KMS-11 (cell line): ENCODE measurements at regions not wholly inside any gene's neighbourhood (a gene's known extent, or its start where the extent isn't known, plus 50 kb on each side); places are given as distances from the start of the nearest gene placed in this dataset.

ENCODE experiments used
- H2AFZ ChIP-seq: fragments of 200-600 bp; sonication (generic); 2 replicates; pipeline ENCODE4 v1.6.1; 2016; ENCODE audit warnings: antibody characterized with exemption, mixed run types, low read depth
- H3K27ac ChIP-seq: fragments of 200-600 bp; sonication (generic); 2 replicates; pipeline ENCODE4 v1.6.1; 2016; ENCODE audit warnings: mild to moderate bottlenecking, mixed run types
- H3K27me3 ChIP-seq: fragments of 200-600 bp; sonication (generic); 2 replicates; pipeline ENCODE4 v1.6.1; 2017; ENCODE audit warnings: mild to moderate bottlenecking, low read depth, mixed run types, moderate library complexity; ENCODE audit not compliant: insufficient read depth
- H3K36me3 ChIP-seq: fragments of 200-600 bp; sonication (generic); 2 replicates; pipeline ENCODE4 v1.6.1; 2017; ENCODE audit warnings: mild to moderate bottlenecking, mixed run types; ENCODE audit not compliant: insufficient read depth
- H3K4me1 ChIP-seq: fragments of 200-600 bp; sonication (generic); 2 replicates; pipeline ENCODE4 v1.6.1; 2016; ENCODE audit warnings: mild to moderate bottlenecking, low read depth, mixed run types; ENCODE audit not compliant: poor library complexity, severe bottlenecking
- H3K4me2 ChIP-seq: fragments of 200-600 bp; sonication (generic); 2 replicates; pipeline ENCODE4 v1.7.0; 2016; ENCODE audit warnings: mild to moderate bottlenecking, mixed run types
- H3K4me3 ChIP-seq: fragments of 200-600 bp; sonication (generic); IDR thresholded peaks from 2 replicates; pipeline ENCODE4 v1.6.1; 2017; ENCODE audit warnings: low read depth, low read length, mixed read lengths; ENCODE audit not compliant: insufficient read depth
- H3K79me2 ChIP-seq: fragments of 200-600 bp; sonication (generic); 2 replicates; pipeline ENCODE4 v1.6.1; 2016; ENCODE audit warnings: low read depth, mixed run types; ENCODE audit not compliant: insufficient read depth
- H3K9ac ChIP-seq: fragments of 200-600 bp; sonication (generic); 2 replicates; pipeline ENCODE4 v1.6.1; 2016; ENCODE audit warnings: mild to moderate bottlenecking, mixed run types
- H4K20me1 ChIP-seq: fragments of 200-600 bp; sonication (generic); 2 replicates; pipeline ENCODE4 v1.6.1; 2016; ENCODE audit warnings: mild to moderate bottlenecking, mixed run types; ENCODE audit not compliant: insufficient read depth
- CTCF ChIP-seq: fragments of 200-600 bp; sonication (generic); conservative IDR thresholded peaks from 2 replicates; pipeline ENCODE4 v1.6.1; 2017; ENCODE audit warnings: low read depth, mild to moderate bottlenecking, antibody characterized with exemption, low read length, moderate library complexity, mixed read lengths

GRCh38 chr11:120012245-120012644, 125.7 kb downstream of the TRIM29 start:
- TF ChIP-seq CTCF, result no peak
- Histone ChIP-seq H3K4me2 (no peak overlapping the region), H3K27me3 (no peaks in the 10 kb centered on the region), H3K9ac (no peak overlapping the region), H3K27ac (no peak overlapping the region), H4K20me1 (no peaks in the 10 kb centered on the region), H3K4me3 (no peak overlapping the region), H3K36me3 (no peaks in the 10 kb centered on the region), H2AFZ (no peak overlapping the region), H3K79me2 (no peaks in the 10 kb centered on the region), H3K4me1 (no peaks in the 10 kb centered on the region)

- Histone ChIP-seq H3K4me2 (no peak overlapping the region), H3K4me1 (no peaks in the 10 kb centered on the region), H3K36me3 (no peaks in the 10 kb centered on the region), H2AFZ (no peak overlapping the region), H3K27me3 (no peaks in the 10 kb centered on the region), H3K4me3 (no peak overlapping the region), H3K27ac (no peak overlapping the region), H3K9ac (no peak overlapping the region), H4K20me1 (no peaks in the 10 kb centered on the region), H3K79me2 (no peaks in the 10 kb centered on the region)
- TF ChIP-seq CTCF, result no peak
These were observed 126.1 kb downstream of the TRIM29 start for GRCh38 chr11:120011836-120012235.

- H4K20me1 ChIP-seq, result no peaks in the 10 kb centered on the region
- no peak overlapping the region for H2AFZ ChIP-seq
- H3K4me1 ChIP-seq, result no peaks in the 10 kb centered on the region
- H3K9ac ChIP-seq, result no peak overlapping the region
- H3K27me3 ChIP-seq, result no peaks in the 10 kb centered on the region
- H3K4me3 ChIP-seq, result no peak overlapping the region
- TF ChIP-seq CTCF, result no peak
- H3K79me2 ChIP-seq, result no peaks in the 10 kb centered on the region
- no peak overlapping the region for H3K4me2 ChIP-seq
- no peak overlapping the region for H3K27ac ChIP-seq
- no peaks in the 10 kb centered on the region for H3K36me3 ChIP-seq
These were observed 127.1 kb downstream of the TRIM29 start for GRCh38 chr11:120010775-120011174.

- Histone ChIP-seq H3K4me1 (no peaks in the 10 kb centered on the region), H3K9ac (no peak overlapping the region), H3K4me3 (no peak overlapping the region), H3K4me2 (no peak overlapping the region), H3K79me2 (no peaks in the 10 kb centered on the region), H2AFZ (no peak overlapping the region), H3K27ac (no peak overlapping the region), H4K20me1 (no peaks in the 10 kb centered on the region), H3K36me3 (no peaks in the 10 kb centered on the region), H3K27me3 (no peaks in the 10 kb centered on the region)
- TF ChIP-seq CTCF, result no peak
These were observed 128.0 kb downstream of the TRIM29 start for GRCh38 chr11:120009938-120010337.

GRCh38 chr11:120007144-120007543, 130.8 kb downstream of the TRIM29 start:
- no peaks in the 10 kb centered on the region for H3K27me3 ChIP-seq
- no peak overlapping the region for H2AFZ ChIP-seq
- no peaks in the 10 kb centered on the region for H3K79me2 ChIP-seq
- no peak overlapping the region for H3K27ac ChIP-seq
- no peaks in the 10 kb centered on the region for H3K36me3 ChIP-seq
- H3K9ac ChIP-seq, result no peak overlapping the region
- no peaks in the 10 kb centered on the region for H4K20me1 ChIP-seq
- no peak overlapping the region for H3K4me3 ChIP-seq
- H3K4me1 ChIP-seq, result no peaks in the 10 kb centered on the region
- no peak for TF ChIP-seq CTCF
- no peak overlapping the region for H3K4me2 ChIP-seq
